ENCODE measurements at regions not wholly inside any gene's neighbourhood (a gene's known extent, or its start where the extent isn't known, plus 50 kb on each side); places are given as distances from the start of the nearest gene placed in this dataset.

GRCh38 chr6:169991031-169991390 is 239.6 kb downstream of the ERMARD start:
- no peak for TF ChIP-seq TAF1 (IDR thresholded peaks at IDR 0.05; ENCODE audit: low read depth, low read length)
- TF ChIP-seq POLR2AphosphoS5 (IDR thresholded peaks at IDR 0.05; ENCODE audit: low read depth, low read length): no peak
- no peak for TF ChIP-seq SIX5 (IDR thresholded peaks at IDR 0.05; ENCODE audit: low read depth, low read length)
- no peak for TF ChIP-seq SRF (IDR thresholded peaks at IDR 0.05; ENCODE audit: low read depth, low read length)
- TF ChIP-seq, protein P1, sequence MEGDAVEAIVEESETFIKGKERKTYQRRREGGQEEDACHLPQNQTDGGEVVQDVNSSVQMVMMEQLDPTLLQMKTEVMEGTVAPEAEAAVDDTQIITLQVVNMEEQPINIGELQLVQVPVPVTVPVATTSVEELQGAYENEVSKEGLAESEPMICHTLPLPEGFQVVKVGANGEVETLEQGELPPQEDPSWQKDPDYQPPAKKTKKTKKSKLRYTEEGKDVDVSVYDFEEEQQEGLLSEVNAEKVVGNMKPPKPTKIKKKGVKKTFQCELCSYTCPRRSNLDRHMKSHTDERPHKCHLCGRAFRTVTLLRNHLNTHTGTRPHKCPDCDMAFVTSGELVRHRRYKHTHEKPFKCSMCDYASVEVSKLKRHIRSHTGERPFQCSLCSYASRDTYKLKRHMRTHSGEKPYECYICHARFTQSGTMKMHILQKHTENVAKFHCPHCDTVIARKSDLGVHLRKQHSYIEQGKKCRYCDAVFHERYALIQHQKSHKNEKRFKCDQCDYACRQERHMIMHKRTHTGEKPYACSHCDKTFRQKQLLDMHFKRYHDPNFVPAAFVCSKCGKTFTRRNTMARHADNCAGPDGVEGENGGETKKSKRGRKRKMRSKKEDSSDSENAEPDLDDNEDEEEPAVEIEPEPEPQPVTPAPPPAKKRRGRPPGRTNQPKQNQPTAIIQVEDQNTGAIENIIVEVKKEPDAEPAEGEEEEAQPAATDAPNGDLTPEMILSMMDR (IDR thresholded peaks at IDR 0.05; ENCODE audit: control extremely low read depth in 1 of 3, insufficient read depth in 1 of 3, low read depth in 1 of 3, low read length in 3 of 3): no peak
- no peak for TF ChIP-seq HDAC6 (IDR thresholded peaks at IDR 0.05; ENCODE audit: low read depth, low read length)

Data from H1 (cell line).